ENCODE measurements at regions not wholly inside any gene's neighbourhood (a gene's known extent, or its start where the extent isn't known, plus 50 kb on each side); places are given as distances from the start of the nearest gene placed in this dataset.

- H3K4me3 ChIP-seq (ENCODE audit: low read depth, low read length) = no peak overlapping the region
- in situ Hi-C loops (cut with HindIII; ENCODE audit: low sequenced_read_pairs) = no loop called here
- DNase-seq (ENCODE audit: low read depth) = no peak
- TF ChIP-seq CTCF (IDR thresholded peaks at IDR 0.05; ENCODE audit: low read depth, low read length, missing control alignments) = no peak
Observed at GRCh38 chr1:30268923-30269666, 454.3 kb downstream of the MATN1 start.

- no peak for TF ChIP-seq CTCF (IDR thresholded peaks at IDR 0.05; ENCODE audit: low read depth, low read length, missing control alignments)
- in situ Hi-C loops (cut with HindIII; ENCODE audit: low sequenced_read_pairs) = no loop called here
- no peak overlapping the region for H3K4me3 ChIP-seq (ENCODE audit: low read depth, low read length)
- no peak for DNase-seq (ENCODE audit: low read depth)
Observed at GRCh38 chr1:30267856-30268255, 455.5 kb downstream of the MATN1 start.

DNA sequence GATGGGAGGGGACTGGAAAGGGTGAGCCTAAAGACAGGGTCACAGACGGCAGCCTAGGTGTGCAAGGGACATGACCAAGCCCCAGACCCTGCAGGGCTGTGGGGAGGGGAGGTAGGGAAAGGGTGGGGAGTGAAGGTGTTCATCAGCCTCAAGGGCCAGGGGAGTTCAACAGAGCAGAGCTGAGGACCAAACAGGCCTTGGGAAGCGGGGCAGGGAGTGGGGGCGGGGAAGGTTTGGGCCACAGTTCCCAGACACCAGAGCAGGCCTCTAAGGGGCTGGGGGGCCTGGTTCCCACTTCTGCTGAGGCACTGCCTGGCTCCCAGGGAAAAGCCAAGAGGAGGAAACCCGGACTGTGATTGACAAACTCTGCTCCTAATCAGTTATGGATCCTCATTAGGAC is 456.3 kb downstream of the MATN1 start:
- in situ Hi-C loops (cut with HindIII; ENCODE audit: low sequenced_read_pairs) = no loop called here
- DNase-seq (ENCODE audit: low read depth) = no peak
- TF ChIP-seq CTCF (IDR thresholded peaks at IDR 0.05; ENCODE audit: low read depth, low read length, missing control alignments) = no peak
- H3K4me3 ChIP-seq (ENCODE audit: low read depth, low read length) = no peak overlapping the region

- no peak overlapping the region for H3K4me3 ChIP-seq (ENCODE audit: low read depth, low read length)
- in situ Hi-C loops (cut with HindIII; ENCODE audit: low sequenced_read_pairs) = no loop called here
- TF ChIP-seq CTCF (IDR thresholded peaks at IDR 0.05; ENCODE audit: low read depth, low read length, missing control alignments) = no peak
- DNase-seq (ENCODE audit: low read depth) = no peak
Observed at GRCh38 chr1:30265127-30266070, 458.0 kb downstream of the MATN1 start.

DNA sequence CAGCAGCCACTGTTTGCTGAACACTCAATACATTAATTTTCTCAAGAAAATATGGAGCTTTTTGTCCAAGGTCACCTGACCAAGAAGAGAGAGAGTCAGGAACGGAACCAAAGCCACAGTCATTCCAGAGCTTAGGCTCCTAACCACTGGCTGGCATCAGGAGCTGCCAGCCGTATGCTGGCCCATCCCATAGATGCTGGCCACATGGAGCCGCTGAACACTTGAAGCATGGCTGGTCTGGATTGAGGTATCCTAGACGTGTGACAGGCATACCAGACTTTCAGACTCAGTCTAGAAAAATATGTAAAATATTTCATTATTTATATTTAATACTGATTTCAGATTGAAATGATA is 458.7 kb downstream of the MATN1 start:
- in situ Hi-C loops (cut with HindIII; ENCODE audit: low sequenced_read_pairs) = no loop called here
- no peak overlapping the region for H3K4me3 ChIP-seq (ENCODE audit: low read depth, low read length)
- no peak for DNase-seq (ENCODE audit: low read depth)
- no peak for TF ChIP-seq CTCF (IDR thresholded peaks at IDR 0.05; ENCODE audit: low read depth, low read length, missing control alignments)

- in situ Hi-C loops (cut with HindIII; ENCODE audit: low sequenced_read_pairs) = no loop called here
- TF ChIP-seq CTCF (IDR thresholded peaks at IDR 0.05; ENCODE audit: low read depth, low read length, missing control alignments) = no peak
- no peak overlapping the region for H3K4me3 ChIP-seq (ENCODE audit: low read depth, low read length)
- no peak for DNase-seq (ENCODE audit: low read depth)
Observed at GRCh38 chr1:30263888-30264671, 459.3 kb downstream of the MATN1 start.
